Kidney (tissue), 13 donors: ENCODE measurements at regions not wholly inside any gene's neighbourhood (a gene's known extent, or its start where the extent isn't known, plus 50 kb on each side); places are given as distances from the start of the nearest gene placed in this dataset.

Experiments
- DNase-seq, 5 donors: peaks; one replicate each; pipeline ENCODE4 v3.0.0-alpha.2; 2013 to 2020
- FAIRE-seq: peaks from 2 replicates; lab custom pipeline; 2012; peaks lifted over from hg19 to GRCh38; lab: Jason Lieb, UNC
- H3K27ac ChIP-seq, 2 donors: one replicate each; pipeline ENCODE4 v1.7.0; 2013; ENCODE audit warnings: low read depth in 2 of 2, low read length in 2 of 2, inconsistent platforms in 1 of 2
- H3K27me3 ChIP-seq: one replicate; pipeline ENCODE4 v1.7.1; 2013; ENCODE audit warnings: low read length, inconsistent platforms; ENCODE audit not compliant: control insufficient read depth, insufficient read depth
- H3K36me3 ChIP-seq, 3 donors: one replicate each; pipeline versions ENCODE4 v1.7.0 to v1.7.1; 2013; ENCODE audit warnings: low read length in 3 of 3, control low read depth in 1 of 3, inconsistent platforms in 1 of 3; ENCODE audit not compliant: insufficient read depth in 3 of 3, control insufficient read depth in 2 of 3
- H3K4me1 ChIP-seq, 3 donors: one replicate each; pipeline versions ENCODE4 v1.7.0 to v1.7.1; 2013; ENCODE audit warnings: low read length in 3 of 3, inconsistent platforms in 1 of 3, low read depth in 1 of 3; ENCODE audit not compliant: control insufficient read depth in 2 of 3, insufficient read depth in 2 of 3
- H3K4me3 ChIP-seq, 3 donors: one replicate each; pipeline versions ENCODE4 v1.7.0 to v1.8.1; 2013; ENCODE audit warnings: low read length in 3 of 3, control low read depth in 1 of 3, inconsistent platforms in 1 of 3
- H3K9ac ChIP-seq, 3 donors: one replicate each; pipeline versions ENCODE4 v1.7.0 to v1.7.1; 2013; ENCODE audit warnings: low read length in 3 of 3, control low read depth in 1 of 3, inconsistent platforms in 1 of 3
- H3K9me3 ChIP-seq, 3 donors: one replicate each; pipeline versions ENCODE4 v1.7.0 to v1.7.1; 2013; ENCODE audit warnings: low read length in 3 of 3, control low read depth in 1 of 3, inconsistent platforms in 1 of 3; ENCODE audit not compliant: control insufficient read depth in 2 of 3, insufficient read depth in 1 of 3
- CTCF ChIP-seq: IDR thresholded peaks from 3 replicates; pipeline ENCODE4 v1.5.1; 2012; ENCODE audit warnings: mild to moderate bottlenecking, moderate library complexity, borderline replicate concordance; ENCODE audit not compliant: insufficient read depth; ENCODE audit errors: extremely low read depth
- intact Hi-C: fragments of 100-400 bp; cut with DNase I; formaldehyde crosslinking; loops from one replicate; pipeline ENCODE4 v1.11.1; 2022
- donor health status: control.
- donor health status: control.
- donor health status: control.
- donor health status: control.
- donor health status: control.
- donor health status: DM: yes; HTN: yes; CAD: no.
- donor health status: Normal renal cell carcinoma (clear cell type).

DNA sequence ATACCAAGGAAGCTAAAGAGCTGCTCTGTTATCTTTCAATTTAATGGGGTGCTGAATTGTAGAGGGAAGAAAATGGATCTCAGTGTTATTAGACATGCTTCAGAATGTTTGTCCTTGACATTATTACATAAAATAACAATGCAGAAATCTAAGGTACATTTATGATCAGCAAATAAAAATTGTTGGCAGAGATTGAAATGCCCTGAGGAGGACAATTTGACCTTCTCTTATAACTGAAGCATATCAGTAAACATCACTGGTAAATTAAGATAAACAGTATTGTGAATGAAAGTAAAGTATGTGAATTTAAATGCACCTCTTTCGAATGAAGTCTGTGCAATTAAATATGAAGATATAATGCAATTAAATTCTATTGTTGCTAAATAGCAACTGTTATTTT lies 1362.1 kb upstream of the ATXN8OS start:
- intact Hi-C loops = no loop called here
- Histone ChIP-seq H3K36me3 (no peaks in the 10 kb centered on the region), H3K9me3 (no peaks in the 10 kb centered on the region), H3K4me1 (no peaks in the 10 kb centered on the region), H3K27ac (no peak overlapping the region), H3K27me3 (no peaks in the 10 kb centered on the region), H3K4me3 (no peak overlapping the region), H3K9ac (no peak overlapping the region)
- FAIRE-seq = no peak
- no peak for DNase-seq
- no peak for TF ChIP-seq CTCF

GRCh38 chr13:68736961-68737360 lies 1370.7 kb upstream of the ATXN8OS start:
- no peaks in the 10 kb centered on the region for H3K9me3 ChIP-seq
- no peaks in the 10 kb centered on the region for H3K4me1 ChIP-seq
- intact Hi-C loops = no loop called here
- H3K27me3 ChIP-seq = no peaks in the 10 kb centered on the region
- no peak overlapping the region for H3K9ac ChIP-seq
- H3K36me3 ChIP-seq = no peaks in the 10 kb centered on the region
- DNase-seq (no peak), FAIRE-seq (no peak)
- no peak overlapping the region for H3K27ac ChIP-seq
- no peak overlapping the region for H3K4me3 ChIP-seq
- no peak for TF ChIP-seq CTCF

GRCh38 chr13:68727798-68728197 lies 1379.8 kb upstream of the ATXN8OS start:
- Histone ChIP-seq H3K9ac (no peak overlapping the region), H3K4me3 (no peak overlapping the region), H3K4me1 (no peaks in the 10 kb centered on the region), H3K27me3 (no peaks in the 10 kb centered on the region), H3K36me3 (no peaks in the 10 kb centered on the region), H3K9me3 (no peaks in the 10 kb centered on the region), H3K27ac (no peak overlapping the region)
- intact Hi-C loops = no loop called here
- FAIRE-seq (no peak), DNase-seq (no peak)
- no peak for TF ChIP-seq CTCF

DNA sequence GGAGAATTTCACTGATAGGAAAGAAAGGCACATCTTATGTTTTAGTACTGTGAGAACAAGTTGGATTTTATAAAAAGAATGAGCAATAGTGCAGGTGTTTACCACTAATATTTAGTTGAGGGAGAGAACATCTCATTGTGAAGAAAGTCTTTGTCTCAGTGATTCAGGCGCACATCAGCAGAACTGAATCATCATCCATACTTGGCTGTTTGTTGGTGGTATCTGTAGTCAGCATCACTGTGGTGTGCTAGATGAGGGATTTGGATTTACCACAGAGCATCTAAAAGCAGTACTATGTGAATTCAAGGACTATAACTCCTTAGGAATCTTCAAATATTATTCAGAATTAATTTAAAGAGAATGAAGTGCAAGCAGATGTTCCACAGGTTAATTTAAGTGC lies 1380.5 kb upstream of the ATXN8OS start:
- TF ChIP-seq CTCF = no peak
- FAIRE-seq = no peak
- intact Hi-C loops = no loop called here
- no peaks in the 10 kb centered on the region for H3K36me3 ChIP-seq
- no peaks in the 10 kb centered on the region for H3K4me1 ChIP-seq
- DNase-seq = no peak
- H3K27ac ChIP-seq = no peak overlapping the region
- H3K4me3 ChIP-seq = no peak overlapping the region
- H3K9ac ChIP-seq = no peak overlapping the region
- H3K27me3 ChIP-seq = no peaks in the 10 kb centered on the region
- no peaks in the 10 kb centered on the region for H3K9me3 ChIP-seq
